Endometrium (tissue), 2 donors: ENCODE measurements at regions not wholly inside any gene's neighbourhood (a gene's known extent, or its start where the extent isn't known, plus 50 kb on each side); places are given as distances from the start of the nearest gene placed in this dataset.

ENCODE experiments used
- FAIRE-seq: peaks from 2 replicates; lab custom pipeline; 2012; peaks lifted over from hg19 to GRCh38; lab: Jason Lieb, UNC
- donor health status: control.
- donor health status: control.

DNA sequence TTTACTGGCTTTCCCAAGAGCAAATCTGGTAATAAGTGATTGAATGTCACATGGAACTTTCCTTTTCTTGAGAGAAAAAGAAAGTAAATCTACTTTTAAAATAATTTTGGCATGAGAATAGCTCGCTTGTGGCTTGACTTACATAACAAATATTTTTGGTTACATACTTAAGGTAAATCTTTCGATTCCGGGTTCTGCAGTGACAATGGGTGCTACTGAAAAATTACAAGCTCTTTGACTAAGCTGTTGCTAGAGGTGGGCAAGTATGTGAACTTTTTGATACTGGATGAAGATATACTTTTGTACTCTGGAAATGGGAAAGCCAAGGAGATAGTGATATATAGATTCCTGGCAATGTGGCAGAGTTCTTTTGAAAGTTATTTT is 51.9 kb upstream of the OTOL1 start:
- FAIRE-seq, result no peak

DNA sequence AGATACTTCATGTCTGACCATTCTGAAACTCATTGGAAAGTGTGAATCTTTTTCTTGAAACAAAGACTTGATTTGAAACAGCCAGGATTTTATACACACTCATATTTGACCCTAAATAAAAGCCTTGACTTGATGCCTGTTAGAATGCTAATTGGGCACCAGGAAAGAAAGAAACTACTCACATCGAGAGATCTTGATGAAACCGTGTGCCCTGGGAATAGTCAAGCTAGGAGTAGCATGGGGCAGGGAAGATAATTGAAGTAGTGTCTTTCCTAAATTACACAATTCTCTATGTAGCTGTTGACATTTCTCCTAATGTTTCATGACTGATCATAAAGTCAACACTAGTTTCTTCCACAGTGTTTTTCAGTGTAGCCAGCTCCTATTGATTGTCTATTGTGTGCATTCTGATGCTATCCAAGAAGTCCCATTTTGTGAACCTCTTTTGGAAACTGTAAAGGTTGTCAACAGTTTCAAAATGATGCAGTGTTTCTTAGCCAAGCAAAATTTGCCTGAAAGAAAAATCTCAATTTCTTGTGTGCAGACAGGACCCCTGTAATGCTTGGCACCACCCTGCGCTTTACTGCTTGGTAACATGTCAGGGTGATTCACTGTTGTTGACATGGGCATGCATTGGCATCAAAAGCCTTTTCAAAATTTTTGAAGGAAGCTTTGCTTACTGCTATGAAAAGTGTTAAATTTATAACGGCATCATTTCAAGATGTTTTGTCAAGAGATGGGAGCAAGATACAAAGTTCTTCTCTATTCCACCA is 52.5 kb upstream of the OTOL1 start:
- no peak for FAIRE-seq

DNA sequence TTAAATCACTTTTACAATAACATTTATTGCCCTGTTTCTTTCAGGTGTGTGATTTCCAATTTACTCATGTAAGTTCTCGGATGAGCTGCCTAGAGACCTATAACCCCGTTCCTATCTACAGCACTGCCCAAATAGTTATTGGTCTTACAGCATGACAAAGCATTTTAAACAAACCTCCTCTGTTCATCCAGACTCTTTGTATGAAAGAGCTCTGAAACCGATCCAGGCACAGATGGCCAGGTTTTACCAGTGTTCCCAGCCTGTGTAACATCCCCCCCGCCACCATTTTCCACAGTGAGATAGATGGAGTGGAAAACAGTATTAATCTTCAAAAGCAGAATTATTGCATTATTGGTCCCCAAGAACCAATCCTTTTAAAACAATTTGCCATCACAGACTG is 59.0 kb upstream of the SPTSSB start:
- FAIRE-seq, result no peak

DNA sequence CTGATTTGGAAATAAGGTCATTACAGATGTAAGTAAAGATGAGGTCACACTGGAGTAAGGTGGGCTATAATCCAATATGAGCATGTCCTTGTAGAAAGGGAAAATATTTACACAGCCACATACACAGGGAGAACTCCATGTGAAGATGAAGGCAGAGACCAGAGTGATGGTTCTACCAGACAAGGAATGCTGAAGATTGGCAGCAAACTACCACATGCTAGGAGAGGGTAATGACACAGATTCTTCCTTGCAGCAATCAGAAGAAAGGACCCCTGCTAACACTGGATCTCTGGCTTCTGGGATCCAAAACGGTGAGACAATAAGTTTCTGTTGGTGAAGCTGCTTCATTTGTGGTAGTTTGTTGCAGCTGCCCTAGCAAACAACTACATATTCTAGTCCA is 56.0 kb upstream of the SPTSSB start:
- FAIRE-seq, result no peak

- FAIRE-seq, result no peak
Observed at GRCh38 chr3:161426758-161427157, 55.4 kb upstream of the SPTSSB start.

- FAIRE-seq, result peak; percentile 95
Observed at GRCh38 chr3:161423911-161424522, 52.7 kb upstream of the SPTSSB start.

DNA sequence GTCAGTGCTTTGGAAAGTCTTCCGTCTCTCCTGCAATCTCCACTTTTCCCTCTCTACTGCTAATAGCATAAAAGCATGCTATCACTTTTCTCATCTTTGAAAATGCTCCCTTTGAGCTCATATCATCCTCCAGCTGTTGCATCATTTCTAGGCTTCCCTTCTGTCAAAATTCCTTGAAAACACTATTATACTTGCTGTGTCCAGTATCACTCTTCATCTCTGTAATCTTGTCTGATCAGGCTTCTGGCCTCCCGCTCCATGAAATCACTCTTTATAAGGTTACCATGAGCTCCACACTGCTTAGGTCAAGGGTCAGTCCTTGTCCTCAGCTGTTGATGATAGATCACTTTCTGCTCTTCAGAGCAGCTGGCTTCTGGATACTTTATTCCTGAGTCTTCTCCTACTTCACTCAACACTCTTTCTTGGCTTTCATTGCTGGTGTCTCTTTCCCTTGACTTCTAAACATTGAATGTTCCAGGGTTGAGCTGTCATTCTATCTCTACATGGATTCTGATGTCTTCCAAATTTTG is 50.9 kb upstream of the SPTSSB start:
- no peak for FAIRE-seq
